Panc1 (cell line): ENCODE measurements at regions not wholly inside any gene's neighbourhood (a gene's known extent, or its start where the extent isn't known, plus 50 kb on each side); places are given as distances from the start of the nearest gene placed in this dataset.

Experiments used
- ATAC-seq: fragments of 200-7000 bp; cut with Tn5 transposase; 2 replicates; pipeline ENCODE4 v1.9.1; 2020; ENCODE audit warnings: mild to moderate bottlenecking, moderate library complexity
- BruUV-seq: library from RNA; stranded (reverse); fragments of 400-500 nt; replicated peaks from 2 replicates; lab custom pipeline; 2021; lab: Mats Ljungman, UMichigan
- CTCF ChIA-PET: fragments of 300-600 bp; sonication (Branson Sonifier 250); formaldehyde crosslinking; loops from one replicate; lab custom pipeline; 2022; ENCODE audit warnings: antibody characterized with exemption; lab: Charles Lee
- POLR2A ChIA-PET: fragments of 300-600 bp; sonication (Branson Sonifier 250); formaldehyde crosslinking; loops from one replicate; lab custom pipeline; 2022; ENCODE audit warnings: antibody characterized with exemption; lab: Charles Lee
- DNase-seq: peaks from one replicate; pipeline ENCODE4 v3.0.0-alpha.2; 2010; ENCODE audit warnings: low read depth, low spot score
- H3K27ac ChIP-seq: 2 replicates; pipeline ENCODE4 v1.5.1; 2011; ENCODE audit warnings: mild to moderate bottlenecking, low read length, inconsistent platforms
- H3K27me3 ChIP-seq: fragments of 200-500 bp; sonication (Bioruptor generic); 2 replicates; pipeline ENCODE4 v1.6.0; 2014; ENCODE audit warnings: low read length, inconsistent platforms; ENCODE audit not compliant: control insufficient read depth, insufficient read depth
- H3K36me3 ChIP-seq: fragments of 200-500 bp; sonication (Bioruptor generic); 2 replicates; pipeline ENCODE4 v1.5.1; 2014; ENCODE audit warnings: inconsistent platforms, mild to moderate bottlenecking, low read length, moderate library complexity; ENCODE audit not compliant: control insufficient read depth, insufficient read depth
- H3K4me1 ChIP-seq: 2 replicates; pipeline ENCODE4 v1.5.1; 2011; ENCODE audit warnings: inconsistent platforms, mild to moderate bottlenecking, low read length, moderate library complexity; ENCODE audit not compliant: control insufficient read depth, insufficient read depth
- H3K4me3 ChIP-seq, 2 experiments: 2 replicates each; pipeline ENCODE4 v1.5.1; 2011 to 2012; ENCODE audit warnings: low read depth in 2 of 2, low read length in 2 of 2, mild to moderate bottlenecking in 2 of 2, inconsistent platforms in 1 of 2, moderate library complexity in 1 of 2
- H3K9me3 ChIP-seq: fragments of 200-500 bp; sonication (Bioruptor generic); 2 replicates; pipeline ENCODE4 v1.5.1; 2014; ENCODE audit warnings: low read depth, mild to moderate bottlenecking, inconsistent platforms, low read length, moderate library complexity; ENCODE audit not compliant: control insufficient read depth, insufficient read depth
- CTCF ChIP-seq: fragments of 450-650 bp; IDR thresholded peaks from 2 replicates; pipeline ENCODE4 v1.5.1; 2017; ENCODE audit warnings: mild to moderate bottlenecking
- POLR2AphosphoS5 ChIP-seq: IDR thresholded peaks from 2 replicates; pipeline ENCODE4 v1.6.1; 2012; ENCODE audit warnings: mild to moderate bottlenecking, low read depth, low read length, moderate library complexity
- REST ChIP-seq, 2 experiments: IDR thresholded peaks; 2 replicates each; pipeline ENCODE4 v1.6.1; 2011 to 2012; ENCODE audit warnings: low read depth in 2 of 2, control low read depth in 1 of 2, low read length in 1 of 2, mild to moderate bottlenecking in 1 of 2, moderate library complexity in 1 of 2; ENCODE audit not compliant: insufficient read depth in 1 of 2
- SIN3A ChIP-seq: IDR thresholded peaks from 2 replicates; pipeline ENCODE4 v1.6.1; 2012; ENCODE audit warnings: low read depth, mild to moderate bottlenecking, low read length, moderate library complexity, borderline replicate concordance; ENCODE audit not compliant: insufficient read depth
- TCF7L2 ChIP-seq: IDR thresholded peaks from 2 replicates; pipeline ENCODE4 v1.6.1; 2011; ENCODE audit warnings: mild to moderate bottlenecking, low read depth, low read length, inconsistent platforms
- in situ Hi-C: cut with HindIII; loops from 2 replicates; pipeline ENCODE4 v1.10.0; 2016; ENCODE audit warnings: low sequenced_read_pairs, low pct_unique_long_range_greater_than_20kb
- intact Hi-C: fragments of 100-400 bp; cut with micrococcal nuclease; formaldehyde crosslinking; loops from one replicate; pipeline ENCODE4 v1.10.0; 2022; ENCODE audit not compliant: unreplicated experiment

- no peaks in the 10 kb centered on the region for H3K4me1 ChIP-seq
- H3K27ac ChIP-seq: no peak overlapping the region
- DNase-seq: no peak
- no peaks in the 10 kb centered on the region for H3K36me3 ChIP-seq
- POLR2A ChIA-PET: no interaction called here
- no peak overlapping the region for H3K4me3 ChIP-seq
- in situ Hi-C loops: no loop called here
- intact Hi-C loops: no loop called here
- no peak for ATAC-seq
- no peaks in the 10 kb centered on the region for H3K9me3 ChIP-seq
- TF ChIP-seq POLR2AphosphoS5 (no peak), SIN3A (no peak), TCF7L2 (no peak), CTCF (no peak), REST (IDR thresholded peaks at IDR 0.05; ENCODE audit: insufficient read depth in 1 of 2, low read depth in 2 of 2, low read length in 1 of 2) (no peak)
- CTCF ChIA-PET: no interaction called here
- H3K27me3 ChIP-seq: no peaks in the 10 kb centered on the region
- no TSS peak for BruUV-seq
Measured at GRCh38 chr2:173607606-173608311, 253.1 kb downstream of the CDCA7 start.

- no peak for TF ChIP-seq POLR2AphosphoS5
- no peak for TF ChIP-seq REST (IDR thresholded peaks at IDR 0.05; ENCODE audit: insufficient read depth in 1 of 2, low read depth in 2 of 2, low read length in 1 of 2)
- TF ChIP-seq TCF7L2: no peak
- no peak for TF ChIP-seq CTCF
- TF ChIP-seq SIN3A: no peak
- POLR2A ChIA-PET: no interaction called here
- H3K4me3 ChIP-seq: no peak overlapping the region
- H3K36me3 ChIP-seq: no peaks in the 10 kb centered on the region
- no peaks in the 10 kb centered on the region for H3K9me3 ChIP-seq
- CTCF ChIA-PET: no interaction called here
- in situ Hi-C loops (no loop called here), intact Hi-C loops (no loop called here)
- DNase-seq: no peak
- ATAC-seq: no peak
- H3K27me3 ChIP-seq: no peaks in the 10 kb centered on the region
- peaks cover 4% of the 10 kb centered on the region; the same call in 1 of the 2 replicates for H3K4me1 ChIP-seq
- BruUV-seq: no TSS peak
- no peak overlapping the region for H3K27ac ChIP-seq
Measured at GRCh38 chr2:173611121-173611520, 256.4 kb downstream of the CDCA7 start.
